Right atrium auricular region (tissue), 2 donors: ENCODE measurements at regions not wholly inside any gene's neighbourhood (a gene's known extent, or its start where the extent isn't known, plus 50 kb on each side); places are given as distances from the start of the nearest gene placed in this dataset.
"Not testable (repeated sequence)": the region's sequence is repeated elsewhere in the genome, so short reads cannot be mapped to it uniquely, and the experiment has no call there.

Experiments used
- DNase-seq: peaks from one replicate; pipeline ENCODE4 v3.0.0-alpha.2; 2019; ENCODE audit warnings: low spot score
- H3K27ac ChIP-seq, 2 donors: fragments of 200-600 bp; sonication (generic); 1 replicate in 1 of 2; 2 replicates in 1 of 2; pipeline ENCODE4 v1.5.1; 2016 to 2019
- H3K27me3 ChIP-seq, 2 donors: fragments of 200-600 bp; sonication (generic); one replicate each; pipeline versions ENCODE4 v1.5.1 to v1.6.0; 2017 to 2019
- H3K36me3 ChIP-seq: fragments of 200-600 bp; sonication (generic); one replicate; pipeline ENCODE4 v1.5.1; 2016
- H3K4me1 ChIP-seq, 2 donors: fragments of 200-600 bp; sonication (generic); one replicate each; pipeline versions ENCODE4 v1.5.1 to v1.6.0; 2017 to 2019
- H3K4me3 ChIP-seq, 2 donors: fragments of 200-600 bp; sonication (generic); 1 replicate in 1 of 2; 2 replicates in 1 of 2; pipeline ENCODE4 v1.5.1; 2017 to 2019; ENCODE audit warnings: mild to moderate bottlenecking in 1 of 2, moderate library complexity in 1 of 2
- H3K9me3 ChIP-seq, 2 donors: fragments of 200-600 bp; sonication (generic); one replicate each; pipeline ENCODE4 v1.5.1; 2019
- CTCF ChIP-seq, 2 donors: fragments of 200-600 bp; sonication (generic); IDR thresholded peaks; one replicate each; pipeline ENCODE4 v1.5.1; 2019; ENCODE audit warnings: antibody characterized with exemption in 2 of 2

DNA sequence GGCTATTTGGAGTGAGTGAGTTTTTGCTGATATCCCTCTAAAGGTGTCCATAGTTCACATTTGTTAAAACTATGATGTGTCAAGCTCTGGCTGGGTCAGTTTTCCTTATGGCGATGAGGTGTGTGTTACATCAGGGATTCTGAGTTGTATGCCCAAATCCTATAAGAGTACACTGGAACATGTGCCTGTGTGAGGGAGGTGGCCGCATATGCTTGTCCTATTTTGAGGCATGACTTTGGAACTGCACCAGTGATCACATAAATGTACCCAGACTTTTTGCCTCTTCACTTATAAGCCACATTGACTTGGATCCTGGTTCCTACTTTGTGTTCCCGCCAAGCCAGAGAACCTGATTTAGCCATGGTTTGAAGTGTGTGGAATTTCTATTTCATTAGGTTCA, 140.3 kb upstream of the RXFP2 start:
- no peaks in the 10 kb centered on the region for H3K27me3 ChIP-seq
- H3K9me3 ChIP-seq, result no peaks in the 10 kb centered on the region
- H3K27ac ChIP-seq, result no peak overlapping the region
- no peaks in the 10 kb centered on the region for H3K4me1 ChIP-seq
- TF ChIP-seq CTCF (IDR thresholded peaks at IDR 0.05), result no peak
- H3K36me3 ChIP-seq, result no peaks in the 10 kb centered on the region
- DNase-seq, result no peak
- H3K4me3 ChIP-seq, result no peak overlapping the region

GRCh38 chr13:31605076-31605860, 134.1 kb upstream of the RXFP2 start:
- Histone ChIP-seq H3K9me3 (no peaks in the 10 kb centered on the region), H3K4me1 (no peaks in the 10 kb centered on the region), H3K27me3 (no peaks in the 10 kb centered on the region), H3K27ac (no peak overlapping the region), H3K4me3 (no peak overlapping the region), H3K36me3 (no peaks in the 10 kb centered on the region)
- TF ChIP-seq CTCF (IDR thresholded peaks at IDR 0.05), result no peak
- DNase-seq, result no peak

- not testable (repeated sequence) for DNase-seq, H3K36me3 ChIP-seq, H3K4me3 ChIP-seq, H3K27me3 ChIP-seq, H3K27ac ChIP-seq, H3K9me3 ChIP-seq, H3K4me1 ChIP-seq
Observed at GRCh38 chr13:31607531-31607930, 131.8 kb upstream of the RXFP2 start.

DNA sequence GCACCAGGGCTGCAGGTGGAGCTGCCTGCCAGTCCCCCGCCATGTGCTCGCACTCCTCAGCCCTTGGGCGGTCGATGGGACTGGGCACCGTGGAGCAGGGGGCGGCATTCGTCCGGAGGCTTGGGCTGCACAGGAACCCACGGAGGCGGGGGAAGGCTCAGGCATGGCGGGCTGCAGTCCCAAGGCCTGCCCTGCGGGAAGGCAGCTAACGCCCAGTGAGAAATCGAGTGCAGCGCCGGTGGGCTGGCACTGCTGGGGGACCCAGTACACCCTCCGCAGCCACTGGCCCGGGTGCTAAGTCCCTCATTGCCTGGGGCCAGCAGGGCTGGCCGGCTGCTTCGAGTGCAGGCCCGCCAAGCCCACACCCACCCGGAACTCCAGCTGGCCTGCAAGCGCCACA, 130.5 kb upstream of the RXFP2 start:
- H3K27me3 ChIP-seq, H3K9me3 ChIP-seq, H3K4me1 ChIP-seq, H3K36me3 ChIP-seq, H3K27ac ChIP-seq, DNase-seq, H3K4me3 ChIP-seq: not testable (repeated sequence)

DNA sequence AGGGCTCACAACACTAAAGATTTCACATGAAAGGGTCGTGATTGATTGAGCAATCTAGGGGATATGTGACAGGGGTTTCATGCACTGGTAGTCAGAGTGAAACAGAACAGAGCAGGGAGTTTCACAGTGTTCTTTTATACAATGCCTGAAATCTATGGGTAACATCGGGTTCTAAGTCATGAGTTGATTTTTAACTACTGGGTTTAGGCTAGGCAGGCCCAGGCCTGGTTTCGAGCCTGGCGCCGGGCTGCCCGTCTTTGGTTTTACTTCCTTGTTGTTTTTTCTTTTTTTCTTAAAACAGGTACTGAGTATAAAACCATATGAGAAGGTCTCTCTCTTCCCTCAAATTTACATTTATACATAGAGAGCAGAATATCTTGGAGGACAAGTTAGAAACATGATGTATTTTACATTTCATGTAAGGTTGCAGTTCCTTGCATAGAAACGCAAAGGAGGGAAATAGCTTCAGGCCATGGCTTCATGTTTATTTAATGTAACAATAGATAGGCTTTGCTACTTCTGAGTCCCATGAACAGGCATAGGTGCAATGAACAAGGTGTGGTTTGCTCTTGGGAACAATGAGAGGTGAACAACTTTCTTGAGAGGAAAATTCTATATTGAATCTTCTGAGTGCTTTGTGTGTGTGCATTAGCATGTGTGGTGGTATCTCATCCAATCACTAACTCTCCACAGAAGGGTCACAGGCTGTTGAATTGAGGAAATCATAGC, 128.9 kb upstream of the RXFP2 start:
- no peak for DNase-seq
- peaks cover 0 to 5% of the 10 kb centered on the region in 2 donors for H3K9me3 ChIP-seq
- H3K27me3 ChIP-seq, result no peaks in the 10 kb centered on the region
- no peaks in the 10 kb centered on the region for H3K4me1 ChIP-seq
- H3K27ac ChIP-seq, result no peak overlapping the region
- no peak overlapping the region for H3K4me3 ChIP-seq
- no peaks in the 10 kb centered on the region for H3K36me3 ChIP-seq
- TF ChIP-seq CTCF (IDR thresholded peaks at IDR 0.05), result no peak

DNA sequence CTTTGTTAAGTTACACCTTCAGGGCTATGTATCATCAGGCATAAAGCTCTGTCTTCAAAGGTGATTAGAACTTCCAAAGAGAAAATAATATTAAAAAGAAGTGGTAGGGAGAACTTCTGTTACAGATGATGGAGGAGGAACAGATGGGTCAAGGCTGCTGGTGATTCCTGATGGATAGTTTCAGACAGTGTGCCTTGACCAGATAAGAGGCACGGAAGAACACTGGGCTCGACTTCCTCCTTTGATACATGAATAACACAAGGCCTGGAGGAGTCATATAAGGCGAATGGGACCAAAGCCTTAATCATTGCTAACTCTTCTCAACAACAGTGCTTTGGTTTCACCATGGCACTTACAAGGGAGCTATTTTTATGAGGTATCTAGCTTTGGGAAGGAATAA, 128.1 kb upstream of the RXFP2 start:
- Histone ChIP-seq H3K27ac (no peak overlapping the region), H3K36me3 (no peaks in the 10 kb centered on the region), H3K27me3 (no peaks in the 10 kb centered on the region), H3K4me3 (no peak overlapping the region), H3K9me3 (peaks cover 0 to 5% of the 10 kb centered on the region in 2 donors), H3K4me1 (no peaks in the 10 kb centered on the region)
- no peak for TF ChIP-seq CTCF (IDR thresholded peaks at IDR 0.05)
- no peak for DNase-seq
